Hematopoietic multipotent progenitor cell treated with erythropoietin and hydrocortisone succinate and interleukin-3 and kit ligand, for 6 days (in vitro differentiated cells): ENCODE measurements at regions not wholly inside any gene's neighbourhood (a gene's known extent, or its start where the extent isn't known, plus 50 kb on each side); places are given as distances from the start of the nearest gene placed in this dataset.

Experiments
- DNase-seq: peaks from one replicate; pipeline ENCODE4 v3.0.0-alpha.2; 2015

DNA sequence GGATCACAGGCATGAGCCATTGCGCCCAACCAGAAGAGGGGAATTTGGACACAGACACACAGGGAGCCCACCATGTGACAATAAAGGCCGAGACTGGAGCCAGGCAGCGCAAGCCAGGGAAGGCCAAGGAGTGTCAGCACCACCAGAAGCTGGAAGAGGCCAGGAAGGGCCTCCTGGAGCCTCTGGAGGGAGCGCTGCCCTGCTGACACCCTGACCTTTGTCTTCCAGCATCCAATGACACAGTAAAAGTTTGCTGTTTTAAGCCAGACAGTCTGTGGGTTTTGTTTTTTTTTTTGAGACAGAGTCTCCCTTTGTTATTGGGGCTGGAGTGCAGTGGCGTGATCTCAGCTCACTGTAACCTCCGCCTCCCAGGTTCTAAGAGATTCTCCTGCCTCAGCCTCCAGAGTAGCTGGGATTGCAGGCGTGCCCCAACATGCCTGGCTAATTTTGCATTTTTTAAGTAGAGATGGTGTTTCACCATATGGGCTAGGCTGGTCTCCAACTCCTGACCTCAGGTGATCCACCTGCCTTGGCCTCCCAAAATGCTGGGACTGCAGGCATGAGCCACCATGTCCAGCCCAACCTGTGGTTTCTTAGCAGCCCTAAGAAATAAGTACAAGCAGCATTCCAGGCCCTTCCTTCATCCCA is 215.8 kb downstream of the CTTN start:
- no peak for DNase-seq

DNA sequence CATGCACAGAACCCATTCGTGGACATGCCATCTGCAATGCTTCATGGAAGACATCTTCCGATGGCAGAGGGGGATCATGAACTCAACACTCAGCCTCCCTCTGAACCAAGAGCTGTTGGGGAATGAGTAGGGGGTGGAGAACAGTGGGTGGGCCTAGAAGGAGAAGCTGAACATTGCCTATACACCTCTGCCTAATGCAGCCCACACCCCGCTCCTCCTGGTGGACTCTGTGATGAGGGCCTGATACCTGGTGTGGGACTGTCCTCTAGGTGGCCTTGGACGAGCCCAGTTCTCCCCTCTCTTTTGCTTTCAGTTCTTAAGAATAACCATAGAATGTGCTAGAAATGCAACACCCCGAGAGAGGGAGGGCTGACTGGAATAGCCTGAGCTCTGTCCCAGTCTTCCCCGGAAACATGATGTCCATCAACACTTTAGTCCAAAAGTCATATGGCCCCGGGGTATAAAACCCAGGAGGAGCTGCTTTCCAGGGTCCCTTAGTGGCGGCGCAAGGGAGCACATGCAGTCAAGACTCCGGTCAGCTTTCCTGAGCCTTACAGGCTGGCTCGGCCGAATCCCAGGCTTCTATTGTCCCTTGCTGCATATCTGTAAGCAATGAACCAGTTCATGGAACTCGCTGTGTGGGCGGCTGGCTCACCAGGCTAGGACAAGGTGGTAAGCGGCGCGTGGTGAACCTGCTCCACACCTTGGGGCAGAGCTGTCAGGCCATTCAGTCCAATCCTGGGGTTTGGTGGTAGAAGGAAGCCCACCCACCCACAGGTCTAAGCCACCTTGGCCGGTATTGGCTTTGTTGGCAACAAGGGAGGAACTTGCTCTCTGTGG is 216.9 kb downstream of the CTTN start:
- no peak for DNase-seq

DNA sequence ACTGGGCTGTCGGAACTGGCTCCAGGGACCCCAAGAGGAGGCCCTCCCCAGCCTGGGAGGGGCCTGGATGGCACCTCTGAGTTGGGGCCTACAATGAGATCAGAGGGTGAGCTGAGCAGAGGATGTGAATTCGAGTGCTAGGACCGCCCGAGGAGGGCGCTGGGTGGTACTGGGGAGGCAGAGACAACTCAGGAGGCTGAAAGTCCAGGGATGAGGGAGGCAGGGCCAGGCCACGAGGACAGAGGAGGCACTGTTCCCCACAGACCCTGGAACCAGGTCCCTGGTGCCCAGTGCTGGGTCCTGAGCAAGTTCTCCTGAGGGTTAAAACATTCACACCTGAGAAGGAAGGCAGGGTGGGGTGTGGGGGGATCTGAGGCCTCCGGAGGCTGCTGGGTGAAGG is 218.0 kb downstream of the CTTN start:
- DNase-seq = no peak

GRCh38 chr11:70616938-70617654 is 218.8 kb downstream of the CTTN start:
- no peak for DNase-seq

- no peak for DNase-seq
These were observed 220.2 kb downstream of the CTTN start for GRCh38 chr11:70618431-70619101.

- DNase-seq = no peak
These were observed 221.3 kb downstream of the CTTN start for GRCh38 chr11:70619591-70619990.

- no peak for DNase-seq
These were observed 222.3 kb downstream of the CTTN start for GRCh38 chr11:70620510-70621184.

DNA sequence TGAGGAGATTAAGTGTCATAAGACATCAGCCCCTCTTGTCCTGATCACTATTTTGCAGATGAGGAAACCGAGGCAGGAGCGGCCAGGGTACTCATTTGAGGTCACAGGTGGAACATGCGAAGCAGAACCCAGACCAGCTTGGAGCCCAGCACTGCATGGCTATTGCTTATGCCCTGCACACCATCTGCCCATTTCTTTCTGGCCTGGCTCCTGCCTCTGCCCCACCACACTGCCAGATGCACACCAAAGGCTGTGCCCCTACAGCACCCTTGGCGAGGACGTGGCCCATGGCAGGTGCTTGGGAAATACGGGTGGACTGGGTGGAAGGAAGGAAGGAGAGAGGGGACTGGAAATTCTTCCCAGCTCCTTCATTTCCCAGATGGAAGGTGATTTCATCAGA is 222.9 kb downstream of the CTTN start:
- DNase-seq = no peak

- DNase-seq = no peak
These were observed 223.8 kb downstream of the CTTN start for GRCh38 chr11:70622091-70622490.

GRCh38 chr11:70623906-70624597 is 225.7 kb downstream of the CTTN start:
- no peak for DNase-seq

GRCh38 chr11:70624598-70624993 is 226.3 kb downstream of the CTTN start:
- no peak for DNase-seq

- no peak for DNase-seq
These were observed 226.7 kb downstream of the CTTN start for GRCh38 chr11:70625051-70625450.

- no peak for DNase-seq
These were observed 227.5 kb downstream of the CTTN start for GRCh38 chr11:70625582-70626518.

- no peak for DNase-seq
These were observed 228.9 kb downstream of the CTTN start for GRCh38 chr11:70627219-70627618.

- no peak for DNase-seq
These were observed 230.0 kb downstream of the CTTN start for GRCh38 chr11:70628176-70628854.

DNA sequence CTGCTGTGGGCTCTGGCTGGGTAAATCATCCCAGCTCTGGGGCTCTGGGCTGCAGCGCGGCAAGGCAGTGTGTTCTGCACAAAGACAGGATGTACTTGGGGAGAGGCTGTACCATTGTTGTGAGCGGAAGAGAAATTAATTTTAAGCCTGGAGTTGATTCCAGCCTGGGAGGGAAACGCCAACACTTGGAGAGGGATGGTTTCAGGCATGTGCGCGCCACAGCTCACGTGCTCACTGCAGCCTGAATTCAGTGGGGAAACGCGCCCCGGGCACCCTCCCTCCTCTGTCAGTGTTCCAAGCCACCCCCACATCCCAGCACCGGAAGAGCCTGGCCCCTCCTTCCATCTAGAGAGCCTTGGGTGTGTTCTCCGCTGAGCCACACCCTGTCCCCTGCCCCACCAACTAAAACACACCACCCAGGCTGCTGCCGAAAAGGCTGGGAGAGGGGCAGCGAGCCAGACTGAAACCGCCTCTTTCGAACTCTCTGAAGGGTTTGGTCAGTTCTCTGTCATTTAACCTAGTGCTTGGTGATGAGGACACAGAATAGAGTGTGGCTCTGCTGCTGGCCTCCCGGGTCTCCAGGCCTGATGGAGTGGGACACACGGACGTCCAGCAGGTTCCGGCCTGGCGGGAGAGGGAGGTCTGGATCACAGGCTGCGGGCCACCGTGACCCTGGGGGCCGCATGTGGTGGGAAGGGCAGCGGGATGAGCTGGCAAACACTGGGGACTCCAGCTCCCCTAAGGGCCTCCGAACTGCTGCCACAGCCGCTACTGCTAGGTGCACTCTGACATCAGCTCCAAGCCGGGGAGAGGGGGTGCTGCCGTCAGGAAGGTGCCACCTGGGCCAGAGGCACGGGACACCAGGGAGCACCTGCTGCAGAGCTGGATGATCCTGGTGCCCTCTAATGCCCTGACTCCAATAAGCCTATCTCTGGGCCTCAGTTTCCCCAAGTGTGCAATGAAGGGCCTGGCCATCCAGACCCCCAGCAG is 230.8 kb downstream of the CTTN start:
- DNase-seq = peak; percentile 22

GRCh38 chr11:70630068-70630467 is 231.7 kb downstream of the CTTN start:
- DNase-seq = no peak

DNA sequence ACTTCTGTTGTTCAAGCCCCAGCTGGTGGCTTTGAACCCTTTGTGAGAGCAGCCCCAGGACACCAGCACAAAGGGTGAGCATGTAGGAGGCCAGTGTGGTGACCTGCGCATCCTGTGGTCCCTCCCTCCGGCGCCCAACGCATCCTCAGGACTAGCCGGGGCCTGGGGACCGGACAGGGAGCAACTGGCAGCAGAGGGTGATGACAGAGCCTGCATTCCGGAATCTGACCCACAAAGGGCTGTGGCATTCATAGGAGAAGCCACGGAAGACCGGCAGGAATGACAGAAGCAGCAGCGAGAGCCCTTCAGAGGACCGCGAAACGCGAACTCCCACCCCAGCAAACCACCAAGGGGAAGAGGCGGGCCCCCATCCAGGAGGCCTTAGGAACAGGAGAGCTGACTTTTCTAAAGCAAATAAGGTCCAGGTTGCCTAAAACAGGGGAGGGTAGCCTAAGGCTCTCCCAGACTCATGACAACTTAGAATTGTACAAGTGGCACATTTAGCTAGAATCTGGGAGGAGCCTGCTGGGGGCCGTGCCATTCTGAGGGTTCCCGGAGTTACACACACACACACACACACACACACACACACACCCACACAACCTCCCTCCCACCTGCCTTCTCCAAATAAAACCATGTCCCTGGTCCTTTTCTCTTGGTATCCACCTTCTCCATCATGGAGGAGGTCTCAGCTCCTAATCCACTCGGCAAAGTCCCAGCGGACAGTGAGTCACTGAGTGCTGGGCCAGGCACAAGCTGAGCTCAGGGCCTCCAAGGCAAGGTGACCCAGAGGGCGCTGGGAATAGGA is 232.7 kb downstream of the CTTN start:
- DNase-seq = no peak
